Suprapubic skin (tissue), 4 donors: ENCODE measurements at regions not wholly inside any gene's neighbourhood (a gene's known extent, or its start where the extent isn't known, plus 50 kb on each side); places are given as distances from the start of the nearest gene placed in this dataset.

Source experiments
- EP300 ChIP-seq: sonication (generic); formaldehyde crosslinking; IDR thresholded peaks from one replicate; pipeline ENCODE4 v1.6.1; 2017; ENCODE audit warnings: antibody characterized with exemption
- POLR2A ChIP-seq, 2 donors: fragments of 450-650 bp; IDR thresholded peaks; one replicate each; pipeline ENCODE4 v1.6.1; 2017; ENCODE audit warnings: antibody characterized with exemption in 2 of 2, mild to moderate bottlenecking in 2 of 2, moderate library complexity in 2 of 2
- POLR2AphosphoS5 ChIP-seq, 3 donors: sonication (generic); formaldehyde crosslinking; IDR thresholded peaks; one replicate each; pipeline ENCODE4 v1.6.1; 2017; ENCODE audit warnings: antibody characterized with exemption in 3 of 3
- TF ChIP-seq, protein P1 (sequence below), 2 donors: fragments of 200-600 bp in 1 of 2; fragments of 450-650 bp in 1 of 2; sonication (generic) in 1 of 2; IDR thresholded peaks; one replicate each; pipeline ENCODE4 v1.5.1; 2016 to 2019; ENCODE audit warnings: antibody characterized with exemption in 2 of 2, mild to moderate bottlenecking in 1 of 2, moderate library complexity in 1 of 2

DNA sequence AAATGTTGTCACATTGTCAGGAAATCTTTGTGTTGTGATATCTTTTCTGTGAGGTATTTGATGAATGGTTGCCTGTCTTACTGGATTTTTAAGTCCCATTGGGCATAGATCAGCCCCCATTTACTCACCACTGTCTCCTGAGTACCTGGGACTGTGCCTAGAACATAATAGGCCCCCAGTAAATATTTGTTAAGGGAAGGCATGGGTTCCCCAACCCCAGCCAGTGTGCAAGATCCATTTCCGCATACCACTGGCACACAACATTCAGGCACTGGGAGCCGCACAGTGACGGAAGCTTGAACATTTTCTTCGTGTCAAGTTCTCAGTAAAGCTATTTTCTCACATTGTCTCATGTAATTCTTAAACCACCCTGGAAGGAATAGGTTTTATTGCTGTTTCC is 72.2 kb downstream of the UNC5CL start:
- TF ChIP-seq, protein P1, sequence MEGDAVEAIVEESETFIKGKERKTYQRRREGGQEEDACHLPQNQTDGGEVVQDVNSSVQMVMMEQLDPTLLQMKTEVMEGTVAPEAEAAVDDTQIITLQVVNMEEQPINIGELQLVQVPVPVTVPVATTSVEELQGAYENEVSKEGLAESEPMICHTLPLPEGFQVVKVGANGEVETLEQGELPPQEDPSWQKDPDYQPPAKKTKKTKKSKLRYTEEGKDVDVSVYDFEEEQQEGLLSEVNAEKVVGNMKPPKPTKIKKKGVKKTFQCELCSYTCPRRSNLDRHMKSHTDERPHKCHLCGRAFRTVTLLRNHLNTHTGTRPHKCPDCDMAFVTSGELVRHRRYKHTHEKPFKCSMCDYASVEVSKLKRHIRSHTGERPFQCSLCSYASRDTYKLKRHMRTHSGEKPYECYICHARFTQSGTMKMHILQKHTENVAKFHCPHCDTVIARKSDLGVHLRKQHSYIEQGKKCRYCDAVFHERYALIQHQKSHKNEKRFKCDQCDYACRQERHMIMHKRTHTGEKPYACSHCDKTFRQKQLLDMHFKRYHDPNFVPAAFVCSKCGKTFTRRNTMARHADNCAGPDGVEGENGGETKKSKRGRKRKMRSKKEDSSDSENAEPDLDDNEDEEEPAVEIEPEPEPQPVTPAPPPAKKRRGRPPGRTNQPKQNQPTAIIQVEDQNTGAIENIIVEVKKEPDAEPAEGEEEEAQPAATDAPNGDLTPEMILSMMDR (IDR thresholded peaks at IDR 0.05) = no peak
- TF ChIP-seq POLR2AphosphoS5 (IDR thresholded peaks at IDR 0.05) = no peak
- no peak for TF ChIP-seq POLR2A (IDR thresholded peaks at IDR 0.05)
- TF ChIP-seq EP300 = no peak
